ENCODE measurements at regions not wholly inside any gene's neighbourhood (a gene's known extent, or its start where the extent isn't known, plus 50 kb on each side); places are given as distances from the start of the nearest gene placed in this dataset.

GRCh38 chr3:76181213-76181612 lies 395.9 kb upstream of the ZNF717 start:
- TF ChIP-seq CTCF (IDR thresholded peaks at IDR 0.05; ENCODE audit: borderline replicate concordance, control extremely low read depth, extremely low read depth, insufficient read depth, missing control alignments), result no peak
- DNase-seq (ENCODE audit: low spot score), result no peak
- in situ Hi-C loops (cut with MboI; ENCODE audit: low sequenced_read_pairs, unreplicated experiment), result no loop called here

DNA sequence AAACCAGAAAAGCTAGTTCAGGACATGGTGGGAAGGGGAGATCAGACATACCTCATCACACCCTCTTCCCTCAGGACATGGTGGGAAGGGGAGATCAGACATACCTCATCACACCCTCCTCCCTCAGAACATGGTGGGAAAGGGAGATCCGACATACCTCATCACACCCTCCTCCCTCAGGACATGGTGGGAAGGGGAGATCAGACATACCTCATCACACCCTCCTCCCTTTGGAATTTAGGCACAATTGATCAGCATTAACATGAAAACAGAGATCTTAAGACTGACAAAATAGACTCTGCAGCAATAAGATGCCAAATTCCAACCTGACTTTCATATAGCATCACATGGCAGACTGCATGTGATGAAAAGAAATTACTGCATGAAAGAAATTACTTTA lies 412.7 kb upstream of the ZNF717 start:
- TF ChIP-seq CTCF (IDR thresholded peaks at IDR 0.05; ENCODE audit: borderline replicate concordance, control extremely low read depth, extremely low read depth, insufficient read depth, missing control alignments), result no peak

DNA sequence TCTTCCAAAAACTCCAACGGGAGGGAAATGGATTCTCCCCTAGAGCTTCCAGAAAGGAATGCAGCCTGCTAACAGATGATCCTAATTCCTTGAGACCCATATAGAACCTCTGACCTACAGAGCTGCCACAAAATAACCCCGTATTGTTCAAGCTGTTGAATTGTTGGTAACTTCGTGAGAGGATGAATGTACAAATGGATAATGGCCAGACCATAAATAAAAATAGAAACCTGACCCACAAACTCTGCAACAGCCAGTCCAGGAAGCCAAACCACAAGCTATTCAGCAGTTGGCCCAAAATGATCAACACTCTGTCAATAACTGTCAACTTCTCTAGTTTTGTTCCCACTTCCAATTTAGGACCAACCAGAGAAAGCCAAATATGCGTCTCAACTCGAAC lies 414.0 kb upstream of the ZNF717 start:
- no peak for DNase-seq (ENCODE audit: low spot score)
- in situ Hi-C loops (cut with MboI; ENCODE audit: low sequenced_read_pairs, unreplicated experiment), result no loop called here
- no peak for TF ChIP-seq CTCF (IDR thresholded peaks at IDR 0.05; ENCODE audit: borderline replicate concordance, control extremely low read depth, extremely low read depth, insufficient read depth, missing control alignments)

More for the DNA sequence above, 412.7 kb upstream of the ZNF717 start:
- in situ Hi-C loops (cut with MboI; ENCODE audit: low sequenced_read_pairs, unreplicated experiment), result no loop called here
- DNase-seq (ENCODE audit: low spot score), result no peak

- in situ Hi-C loops (cut with MboI; ENCODE audit: low sequenced_read_pairs, unreplicated experiment), result no loop called here
- TF ChIP-seq CTCF (IDR thresholded peaks at IDR 0.05; ENCODE audit: borderline replicate concordance, control extremely low read depth, extremely low read depth, insufficient read depth, missing control alignments), result no peak
Measured at GRCh38 chr3:76203578-76203977, 418.2 kb upstream of the ZNF717 start.

GRCh38 chr3:76206346-76206745 lies 421.0 kb upstream of the ZNF717 start:
- DNase-seq (ENCODE audit: low spot score), result no peak
- TF ChIP-seq CTCF (IDR thresholded peaks at IDR 0.05; ENCODE audit: borderline replicate concordance, control extremely low read depth, extremely low read depth, insufficient read depth, missing control alignments), result no peak
- in situ Hi-C loops (cut with MboI; ENCODE audit: low sequenced_read_pairs, unreplicated experiment), result no loop called here

More at GRCh38 chr3:76203578-76203977, 418.2 kb upstream of the ZNF717 start:
- no peak for DNase-seq (ENCODE audit: low spot score)

DNA sequence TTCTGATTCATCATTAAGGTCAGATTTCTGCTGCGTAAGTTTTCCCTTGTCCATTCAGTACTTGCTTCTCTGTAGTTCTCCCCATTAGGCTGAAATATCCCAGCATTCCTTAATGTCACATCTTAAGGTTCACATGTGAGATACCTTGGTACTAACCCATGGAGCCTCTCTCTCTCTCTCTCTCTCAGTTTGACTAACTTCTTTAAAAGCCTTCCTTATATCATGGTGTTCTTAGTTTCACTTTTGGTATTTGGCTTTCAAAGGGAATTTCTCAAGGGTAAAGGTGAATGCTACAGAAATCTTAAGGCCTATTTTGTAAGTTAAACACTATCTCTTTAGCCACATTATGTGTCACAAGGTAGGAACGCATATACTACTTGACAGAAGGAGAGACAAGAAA lies 427.3 kb upstream of the ZNF717 start:
- DNase-seq (ENCODE audit: low spot score), result no peak
- in situ Hi-C loops (cut with MboI; ENCODE audit: low sequenced_read_pairs, unreplicated experiment), result no loop called here
- no peak for TF ChIP-seq CTCF (IDR thresholded peaks at IDR 0.05; ENCODE audit: borderline replicate concordance, control extremely low read depth, extremely low read depth, insufficient read depth, missing control alignments)

GRCh38 chr3:76222201-76222600 lies 436.9 kb upstream of the ZNF717 start:
- no peak for DNase-seq (ENCODE audit: low spot score)
- no peak for TF ChIP-seq CTCF (IDR thresholded peaks at IDR 0.05; ENCODE audit: borderline replicate concordance, control extremely low read depth, extremely low read depth, insufficient read depth, missing control alignments)
- in situ Hi-C loops (cut with MboI; ENCODE audit: low sequenced_read_pairs, unreplicated experiment), result no loop called here

Data from GM13976 (cell line).